DOHH2 (cell line): ENCODE measurements at regions not wholly inside any gene's neighbourhood (a gene's known extent, or its start where the extent isn't known, plus 50 kb on each side); places are given as distances from the start of the nearest gene placed in this dataset.

ENCODE experiments used
- H3F3A ChIP-seq: fragments of 200-600 bp; sonication (generic), shearing (Covaris generic); 2 replicates; pipeline ENCODE4 v1.6.0; 2016; ENCODE audit warnings: antibody characterized with exemption, mild to moderate bottlenecking; ENCODE audit not compliant: control insufficient read depth, insufficient read depth
- H3K27ac ChIP-seq: fragments of 200-600 bp; sonication (generic); 2 replicates; pipeline ENCODE4 v1.5.1; 2014; ENCODE audit warnings: low read depth, mild to moderate bottlenecking, low read length, moderate library complexity
- H3K27me3 ChIP-seq: fragments of 200-600 bp; sonication (generic); 2 replicates; pipeline ENCODE4 v1.6.1; 2014; ENCODE audit warnings: mild to moderate bottlenecking, low read length, mixed read lengths; ENCODE audit not compliant: control insufficient read depth
- H3K36me3 ChIP-seq: fragments of 200-600 bp; sonication (generic); 2 replicates; pipeline ENCODE4 v1.6.1; 2014; ENCODE audit warnings: mild to moderate bottlenecking, low read length, moderate library complexity, mixed read lengths; ENCODE audit not compliant: control insufficient read depth
- H3K4me1 ChIP-seq: fragments of 200-600 bp; sonication (generic); 2 replicates; pipeline ENCODE4 v1.6.1; 2014; ENCODE audit warnings: mild to moderate bottlenecking, low read length, mixed read lengths; ENCODE audit not compliant: control insufficient read depth
- H3K4me2 ChIP-seq: fragments of 200-600 bp; sonication (generic); 2 replicates; pipeline ENCODE4 v1.6.0; 2014; ENCODE audit warnings: mild to moderate bottlenecking, low read length, moderate library complexity
- H3K4me3 ChIP-seq: fragments of 200-600 bp; sonication (generic); 2 replicates; pipeline ENCODE4 v1.5.1; 2014; ENCODE audit warnings: mild to moderate bottlenecking, low read length, mixed read lengths
- H3K79me2 ChIP-seq: fragments of 200-600 bp; sonication (generic); 2 replicates; pipeline ENCODE4 v1.6.1; 2014; ENCODE audit warnings: mild to moderate bottlenecking, low read length, mixed read lengths; ENCODE audit not compliant: control insufficient read depth
- H3K9me2 ChIP-seq: fragments of 200-600 bp; sonication (generic); replicated peaks from 2 replicates; pipeline ENCODE4 v1.6.1; 2014; ENCODE audit warnings: mild to moderate bottlenecking, low read length, mixed read lengths; ENCODE audit not compliant: control insufficient read depth
- H3K9me3 ChIP-seq: fragments of 200-600 bp; sonication (generic); 2 replicates; pipeline ENCODE4 v1.6.1; 2014; ENCODE audit warnings: antibody characterized with exemption, low read length, mixed read lengths; ENCODE audit not compliant: control insufficient read depth, insufficient read depth
- H4K20me1 ChIP-seq: fragments of 200-600 bp; sonication (generic); 2 replicates; pipeline ENCODE4 v1.6.0; 2014; ENCODE audit warnings: low read depth, mild to moderate bottlenecking, antibody characterized with exemption, low read length, moderate library complexity; ENCODE audit not compliant: control insufficient read depth, insufficient read depth
- CTCF ChIP-seq: fragments of 200-600 bp; sonication (generic); IDR thresholded peaks from one replicate; pipeline ENCODE4 v1.5.1; 2014; ENCODE audit warnings: antibody characterized with exemption, mild to moderate bottlenecking, low read depth, low read length; ENCODE audit not compliant: poor library complexity, severe bottlenecking
- EZH2phosphoT487 ChIP-seq: fragments of 200-600 bp; sonication (generic); IDR thresholded peaks from 2 replicates; pipeline ENCODE4 v1.6.1; 2017; ENCODE audit warnings: borderline replicate concordance, mild to moderate bottlenecking, antibody characterized with exemption, low read length, moderate library complexity, mixed read lengths

GRCh38 chr1:58866578-58866977, 82.7 kb upstream of the JUN start:
- no peaks in the 10 kb centered on the region for H3K79me2 ChIP-seq
- H4K20me1 ChIP-seq = no peaks in the 10 kb centered on the region
- H3K4me2 ChIP-seq = no peak overlapping the region
- H3K27ac ChIP-seq = no peak overlapping the region
- no peaks in the 10 kb centered on the region for H3K9me3 ChIP-seq
- no peaks in the 10 kb centered on the region for H3F3A ChIP-seq
- no peak overlapping the region for H3K4me3 ChIP-seq
- H3K27me3 ChIP-seq = peaks cover 6% of the 10 kb centered on the region; the same call in 1 of the 2 replicates
- H3K4me1 ChIP-seq = no peaks in the 10 kb centered on the region
- no peak for TF ChIP-seq EZH2phosphoT487
- no peak for TF ChIP-seq CTCF
- H3K9me2 ChIP-seq = no peaks in the 10 kb centered on the region; the same call in 1 of the 2 replicates
- no peaks in the 10 kb centered on the region for H3K36me3 ChIP-seq

GRCh38 chr1:58869638-58870297, 85.9 kb upstream of the JUN start:
- H3K4me2 ChIP-seq = no peak overlapping the region
- no peaks in the 10 kb centered on the region for H3F3A ChIP-seq
- TF ChIP-seq CTCF (no peak), EZH2phosphoT487 (no peak)
- H3K36me3 ChIP-seq = no peaks in the 10 kb centered on the region
- no peak overlapping the region for H3K4me3 ChIP-seq
- H3K79me2 ChIP-seq = no peaks in the 10 kb centered on the region
- H3K9me3 ChIP-seq = no peaks in the 10 kb centered on the region
- H3K9me2 ChIP-seq = no peaks in the 10 kb centered on the region; the same call in 1 of the 2 replicates
- H3K27me3 ChIP-seq = no peaks in the 10 kb centered on the region
- no peak overlapping the region for H3K27ac ChIP-seq
- H3K4me1 ChIP-seq = no peaks in the 10 kb centered on the region
- no peaks in the 10 kb centered on the region for H4K20me1 ChIP-seq

GRCh38 chr1:58870298-58870676, 86.4 kb upstream of the JUN start:
- no peaks in the 10 kb centered on the region for H3K27me3 ChIP-seq
- H3F3A ChIP-seq = no peaks in the 10 kb centered on the region
- no peak overlapping the region for H3K4me3 ChIP-seq
- no peak overlapping the region for H3K27ac ChIP-seq
- TF ChIP-seq CTCF (no peak), EZH2phosphoT487 (no peak)
- H3K9me3 ChIP-seq = no peaks in the 10 kb centered on the region
- H3K4me2 ChIP-seq = no peak overlapping the region
- no peaks in the 10 kb centered on the region for H4K20me1 ChIP-seq
- H3K9me2 ChIP-seq = no peaks in the 10 kb centered on the region; the same call in 1 of the 2 replicates
- no peaks in the 10 kb centered on the region for H3K4me1 ChIP-seq
- no peaks in the 10 kb centered on the region for H3K36me3 ChIP-seq
- H3K79me2 ChIP-seq = no peaks in the 10 kb centered on the region
